ENCODE measurements at regions not wholly inside any gene's neighbourhood (a gene's known extent, or its start where the extent isn't known, plus 50 kb on each side); places are given as distances from the start of the nearest gene placed in this dataset.
"Not testable (repeated sequence)": the region's sequence is repeated elsewhere in the genome, so short reads cannot be mapped to it uniquely, and the experiment has no call there.

DNA sequence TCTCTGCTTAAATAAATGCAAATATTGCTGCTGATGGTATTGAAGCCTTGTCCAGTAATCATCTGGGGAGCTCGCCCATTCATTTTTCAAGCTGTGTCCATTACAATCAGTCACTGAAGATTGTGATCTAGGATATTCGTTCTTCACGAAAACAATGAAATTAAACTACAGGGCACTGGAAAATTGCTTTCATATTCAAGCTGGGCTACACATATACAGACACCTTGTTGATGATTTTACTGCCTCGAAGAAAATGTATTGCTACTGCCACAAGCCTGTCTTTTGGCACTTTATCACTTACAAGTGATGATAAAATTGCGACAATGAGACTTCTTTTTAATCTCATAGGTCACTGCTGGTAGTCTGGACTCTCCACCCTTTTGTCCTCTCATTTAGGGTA, 100.0 kb upstream of the MINDY3 start:
- ATAC-seq (ENCODE audit: low read depth) (no peak), DNase-seq (no peak)
- H2AK5ac ChIP-seq (ENCODE audit: low read depth, low read length): no peak overlapping the region
- intact Hi-C loops (cut with micrococcal nuclease) (no loop called here), in situ Hi-C loops (cut with MboI; ENCODE audit: low sequenced_read_pairs) (no loop called here), dilution Hi-C loops (cut with HindIII; ENCODE audit: low sequenced_read_pairs, unreplicated experiment) (no loop called here)
- no peak overlapping the region for H2AFZ ChIP-seq (replicated peaks; ENCODE audit: low read length, poor library complexity)
- no peak overlapping the region for H3K4ac ChIP-seq (ENCODE audit: low read depth, low read length)
- no peak overlapping the region for H4K8ac ChIP-seq (ENCODE audit: low read depth in 2 of 2, low read length in 2 of 2)
- H4K20me1 ChIP-seq (ENCODE audit: insufficient read depth, low read length): no peaks in the 10 kb centered on the region
- H3K9me3 ChIP-seq (ENCODE audit: control insufficient read depth, insufficient read depth, low read length): peaks cover 5% of the 10 kb centered on the region; the same call in 1 of the 2 replicates
- no peak overlapping the region for H3K9ac ChIP-seq (ENCODE audit: low read depth, low read length)
- WGBS, 2 experiments (ENCODE audit: extremely low coverage in 2 of 2, insufficient read length in 1 of 2): no CpG with 5 or more reads among the region's 5 CpGs
- H2BK15ac ChIP-seq (ENCODE audit: low read depth, low read length): no peak overlapping the region
- no peak overlapping the region for H2BK120ac ChIP-seq (ENCODE audit: low read depth, low read length)
- H4K5ac ChIP-seq (ENCODE audit: low read depth, low read length): no peak overlapping the region
- no peaks in the 10 kb centered on the region for H3K36me3 ChIP-seq (ENCODE audit: control insufficient read depth, insufficient read depth, low read length)
- no peaks in the 10 kb centered on the region for H3K9me1 ChIP-seq (ENCODE audit: insufficient read depth, low read length)
- no peak overlapping the region for H3K4me2 ChIP-seq (ENCODE audit: low read depth, low read length)
- no peak overlapping the region for H3K56ac ChIP-seq (ENCODE audit: extremely low read depth, insufficient read depth, low read length)
- no peak overlapping the region for H2BK5ac ChIP-seq (ENCODE audit: low read depth, low read length, poor library complexity, severe bottlenecking)
- no peak overlapping the region for H3K27ac ChIP-seq (ENCODE audit: insufficient read depth, low read length)
- no peaks in the 10 kb centered on the region for H3K27me3 ChIP-seq (ENCODE audit: control insufficient read depth, insufficient read depth, low read length)
- H3K14ac ChIP-seq (replicated peaks; ENCODE audit: low read depth, low read length): no peak overlapping the region
- no peaks in the 10 kb centered on the region for H3K4me1 ChIP-seq (ENCODE audit: control insufficient read depth, insufficient read depth, low read length)
- no peak overlapping the region for H2AK9ac ChIP-seq (replicated peaks; ENCODE audit: low read depth, low read length, poor library complexity)
- H2BK20ac ChIP-seq (ENCODE audit: low read depth, low read length): no peak overlapping the region
- H4K91ac ChIP-seq (ENCODE audit: insufficient read depth, low read depth, low read length): no peak overlapping the region
- TF ChIP-seq, protein P1, sequence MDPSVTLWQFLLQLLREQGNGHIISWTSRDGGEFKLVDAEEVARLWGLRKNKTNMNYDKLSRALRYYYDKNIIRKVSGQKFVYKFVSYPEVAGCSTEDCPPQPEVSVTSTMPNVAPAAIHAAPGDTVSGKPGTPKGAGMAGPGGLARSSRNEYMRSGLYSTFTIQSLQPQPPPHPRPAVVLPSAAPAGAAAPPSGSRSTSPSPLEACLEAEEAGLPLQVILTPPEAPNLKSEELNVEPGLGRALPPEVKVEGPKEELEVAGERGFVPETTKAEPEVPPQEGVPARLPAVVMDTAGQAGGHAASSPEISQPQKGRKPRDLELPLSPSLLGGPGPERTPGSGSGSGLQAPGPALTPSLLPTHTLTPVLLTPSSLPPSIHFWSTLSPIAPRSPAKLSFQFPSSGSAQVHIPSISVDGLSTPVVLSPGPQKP (IDR thresholded peaks at IDR 0.05; ENCODE audit: borderline replicate concordance, low read depth, low read length): no peak
- TF ChIP-seq RAD21 (IDR thresholded peaks at IDR 0.05; ENCODE audit: low read length) (no peak), CEBPB (IDR thresholded peaks at IDR 0.05; ENCODE audit: low read depth, low read length) (no peak)
- no peak overlapping the region for H3K23ac ChIP-seq (ENCODE audit: low read depth, low read length)
- ChIA-PET CTCF (interaction anchor here (0.6 kb wide), 1 partner anchor 30 kb away, joined by 3 read pairs; no protein-coding TSS in a partner anchor), POLR2A (ENCODE audit: unreplicated experiment) (no interaction called here)
- H3K79me1 ChIP-seq (ENCODE audit: low read depth in 1 of 2, low read length in 2 of 2): no peaks in the 10 kb centered on the region
- no peak overlapping the region for H3K18ac ChIP-seq (ENCODE audit: low read depth, low read length)
- BruUV-seq (replicated peaks): no TSS peak
- no peak overlapping the region for H3K4me3 ChIP-seq (ENCODE audit: insufficient read depth, low read depth, low read length)

DNA sequence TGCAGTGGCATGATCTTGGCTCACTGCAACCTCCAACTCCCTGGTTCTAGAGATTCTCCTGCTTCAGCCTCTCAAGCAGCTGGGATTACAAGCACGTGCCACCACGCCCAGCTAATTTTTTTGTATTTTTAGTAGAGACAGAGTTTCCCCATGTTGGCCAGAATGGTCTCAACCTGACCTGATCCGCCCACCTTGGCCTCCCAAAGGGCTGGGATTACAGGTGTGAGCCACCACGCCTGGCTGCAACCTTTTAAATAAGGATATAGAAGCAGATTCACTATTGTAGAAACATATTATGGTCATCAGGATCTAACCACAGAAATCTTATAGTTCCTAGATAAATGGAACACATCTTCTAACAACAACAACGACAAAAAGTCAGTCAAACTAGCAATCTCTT, 112.4 kb upstream of the MINDY3 start:
- POLR2A ChIA-PET (ENCODE audit: unreplicated experiment); H4K5ac ChIP-seq (ENCODE audit: low read depth, low read length); H2AK9ac ChIP-seq (replicated peaks; ENCODE audit: low read depth, low read length, poor library complexity); H3K4me1 ChIP-seq (ENCODE audit: control insufficient read depth, insufficient read depth, low read length); H3K4ac ChIP-seq (ENCODE audit: low read depth, low read length); DNase-seq; H2BK15ac ChIP-seq (ENCODE audit: low read depth, low read length); ATAC-seq (ENCODE audit: low read depth); H3K27me3 ChIP-seq (ENCODE audit: control insufficient read depth, insufficient read depth, low read length); H2BK5ac ChIP-seq (ENCODE audit: low read depth, low read length, poor library complexity, severe bottlenecking); H3K27ac ChIP-seq (ENCODE audit: insufficient read depth, low read length); H3K79me1 ChIP-seq (ENCODE audit: low read depth in 1 of 2, low read length in 2 of 2); BruUV-seq (replicated peaks); H3K36me3 ChIP-seq (ENCODE audit: control insufficient read depth, insufficient read depth, low read length); H3K4me2 ChIP-seq (ENCODE audit: low read depth, low read length); H3K56ac ChIP-seq (ENCODE audit: extremely low read depth, insufficient read depth, low read length); H2AFZ ChIP-seq (replicated peaks; ENCODE audit: low read length, poor library complexity); H3K18ac ChIP-seq (ENCODE audit: low read depth, low read length); H3K9ac ChIP-seq (ENCODE audit: low read depth, low read length); H4K20me1 ChIP-seq (ENCODE audit: insufficient read depth, low read length); H3K9me1 ChIP-seq (ENCODE audit: insufficient read depth, low read length); H2BK20ac ChIP-seq (ENCODE audit: low read depth, low read length); H3K14ac ChIP-seq (replicated peaks; ENCODE audit: low read depth, low read length); dilution Hi-C loops (cut with HindIII; ENCODE audit: low sequenced_read_pairs, unreplicated experiment); in situ Hi-C loops (cut with MboI; ENCODE audit: low sequenced_read_pairs); intact Hi-C loops (cut with micrococcal nuclease); H3K4me3 ChIP-seq (ENCODE audit: insufficient read depth, low read depth, low read length); H3K23ac ChIP-seq (ENCODE audit: low read depth, low read length); H4K8ac ChIP-seq (ENCODE audit: low read depth in 2 of 2, low read length in 2 of 2); H2AK5ac ChIP-seq (ENCODE audit: low read depth, low read length); H2BK120ac ChIP-seq (ENCODE audit: low read depth, low read length); H4K91ac ChIP-seq (ENCODE audit: insufficient read depth, low read depth, low read length); H3K9me3 ChIP-seq (ENCODE audit: control insufficient read depth, insufficient read depth, low read length): not testable (repeated sequence)
- WGBS, 2 experiments (ENCODE audit: extremely low coverage in 2 of 2, insufficient read length in 1 of 2): no CpG with 5 or more reads among the region's 5 CpGs
- CTCF ChIA-PET: interaction anchor here (0.6 kb wide), 1 partner anchor 260 kb away, joined by 3 read pairs; no protein-coding TSS in a partner anchor

Data from IMR-90 (cell line).